ENCODE measurements at regions not wholly inside any gene's neighbourhood (a gene's known extent, or its start where the extent isn't known, plus 50 kb on each side); places are given as distances from the start of the nearest gene placed in this dataset.

- DNase-seq (no peak), ATAC-seq (no peak)
- H3K9me3 Mint-ChIP-seq (ENCODE audit: insufficient read depth), result no peaks in the 10 kb centered on the region
- no peak overlapping the region for H3K27ac Mint-ChIP-seq
- peaks cover 5% of the 10 kb centered on the region for H3K27me3 Mint-ChIP-seq (ENCODE audit: low read depth)
- peaks cover 5% of the 10 kb centered on the region for H3K4me1 Mint-ChIP-seq (ENCODE audit: low read depth)
- no peak overlapping the region for H3K4me3 Mint-ChIP-seq
- CTCF ChIA-PET, result no interaction called here
- H3K36me3 Mint-ChIP-seq (ENCODE audit: low read depth), result no peaks in the 10 kb centered on the region
- POLR2A ChIA-PET, result no interaction called here
Observed at GRCh38 chr7:25318047-25318446, 89.8 kb upstream of the NPVF start.

GRCh38 chr7:25319707-25320106, 91.4 kb upstream of the NPVF start:
- Mint-ChIP-seq H3K4me1 (ENCODE audit: low read depth) (peaks cover 5% of the 10 kb centered on the region), H3K27ac (no peak overlapping the region), H3K4me3 (no peak overlapping the region), H3K9me3 (ENCODE audit: insufficient read depth) (no peaks in the 10 kb centered on the region), H3K27me3 (ENCODE audit: low read depth) (peaks cover 5% of the 10 kb centered on the region), H3K36me3 (ENCODE audit: low read depth) (no peaks in the 10 kb centered on the region)
- ChIA-PET CTCF (no interaction called here), POLR2A (interaction anchor here (0.8 kb wide), 1 partner anchor 14 kb away, joined by 4 read pairs; no protein-coding TSS in a partner anchor)
- no peak for DNase-seq
- ATAC-seq, result no peak

- H3K4me3 Mint-ChIP-seq, result no peak overlapping the region
- H3K27ac Mint-ChIP-seq, result no peak overlapping the region
- ChIA-PET POLR2A (no interaction called here), CTCF (no interaction called here)
- H3K9me3 Mint-ChIP-seq (ENCODE audit: insufficient read depth), result no peaks in the 10 kb centered on the region
- peaks cover 5% of the 10 kb centered on the region for H3K27me3 Mint-ChIP-seq (ENCODE audit: low read depth)
- H3K4me1 Mint-ChIP-seq (ENCODE audit: low read depth), result peaks cover 5% of the 10 kb centered on the region
- ATAC-seq (no peak), DNase-seq (no peak)
- H3K36me3 Mint-ChIP-seq (ENCODE audit: low read depth), result no peaks in the 10 kb centered on the region
Observed at GRCh38 chr7:25320791-25321190, 92.5 kb upstream of the NPVF start.

GRCh38 chr7:25321424-25321823, 93.1 kb upstream of the NPVF start:
- H3K36me3 Mint-ChIP-seq (ENCODE audit: low read depth), result no peaks in the 10 kb centered on the region
- no peak overlapping the region for H3K27ac Mint-ChIP-seq
- ATAC-seq (no peak), DNase-seq (no peak)
- ChIA-PET CTCF (interaction anchor here (0.7 kb wide), 1 partner anchor 62 kb away, joined by 3 read pairs; no protein-coding TSS in a partner anchor), POLR2A (no interaction called here)
- H3K4me1 Mint-ChIP-seq (ENCODE audit: low read depth), result peaks cover 5% of the 10 kb centered on the region
- H3K9me3 Mint-ChIP-seq (ENCODE audit: insufficient read depth), result no peaks in the 10 kb centered on the region
- H3K27me3 Mint-ChIP-seq (ENCODE audit: low read depth), result peaks cover 5% of the 10 kb centered on the region
- H3K4me3 Mint-ChIP-seq, result no peak overlapping the region

GRCh38 chr7:25322473-25322872, 94.2 kb upstream of the NPVF start:
- ATAC-seq, result no peak
- H3K36me3 Mint-ChIP-seq (ENCODE audit: low read depth), result no peaks in the 10 kb centered on the region
- peaks cover 5% of the 10 kb centered on the region for H3K4me1 Mint-ChIP-seq (ENCODE audit: low read depth)
- DNase-seq, result no peak
- CTCF ChIA-PET, result no interaction called here
- H3K9me3 Mint-ChIP-seq (ENCODE audit: insufficient read depth), result no peaks in the 10 kb centered on the region
- H3K27ac Mint-ChIP-seq, result no peak overlapping the region
- POLR2A ChIA-PET, result no interaction called here
- H3K4me3 Mint-ChIP-seq, result no peak overlapping the region
- peaks cover 5% of the 10 kb centered on the region for H3K27me3 Mint-ChIP-seq (ENCODE audit: low read depth)

- CTCF ChIA-PET, result no interaction called here
- Mint-ChIP-seq H3K27me3 (ENCODE audit: low read depth) (peaks cover 5% of the 10 kb centered on the region), H3K27ac (no peak overlapping the region), H3K36me3 (ENCODE audit: low read depth) (no peaks in the 10 kb centered on the region), H3K4me3 (no peak overlapping the region), H3K4me1 (ENCODE audit: low read depth) (no peaks in the 10 kb centered on the region), H3K9me3 (ENCODE audit: insufficient read depth) (no peaks in the 10 kb centered on the region)
- POLR2A ChIA-PET, result no interaction called here
- ATAC-seq, result no peak
- DNase-seq, result no peak
Observed at GRCh38 chr7:25325186-25325757, 97.0 kb upstream of the NPVF start.

GRCh38 chr7:25326501-25327156, 98.3 kb upstream of the NPVF start:
- Mint-ChIP-seq H3K4me3 (no peak overlapping the region), H3K4me1 (ENCODE audit: low read depth) (no peaks in the 10 kb centered on the region), H3K36me3 (ENCODE audit: low read depth) (no peaks in the 10 kb centered on the region), H3K27me3 (ENCODE audit: low read depth) (peaks cover 5% of the 10 kb centered on the region), H3K9me3 (ENCODE audit: insufficient read depth) (no peaks in the 10 kb centered on the region), H3K27ac (no peak overlapping the region)
- no peak for DNase-seq
- ATAC-seq, result no peak
- ChIA-PET CTCF (no interaction called here), POLR2A (no interaction called here)

- Mint-ChIP-seq H3K36me3 (ENCODE audit: low read depth) (no peaks in the 10 kb centered on the region), H3K4me3 (no peak overlapping the region), H3K27me3 (ENCODE audit: low read depth) (no peaks in the 10 kb centered on the region), H3K27ac (no peak overlapping the region), H3K4me1 (ENCODE audit: low read depth) (no peaks in the 10 kb centered on the region), H3K9me3 (ENCODE audit: insufficient read depth) (no peaks in the 10 kb centered on the region)
- CTCF ChIA-PET, result no interaction called here
- POLR2A ChIA-PET, result no interaction called here
- DNase-seq, result no peak
- ATAC-seq, result no peak
Observed at GRCh38 chr7:25329815-25330214, 101.5 kb upstream of the NPVF start.

GRCh38 chr7:25333296-25333928, 105.1 kb upstream of the NPVF start:
- ChIA-PET POLR2A (no interaction called here), CTCF (interaction anchor here (1.2 kb wide), 1 partner anchor 74 kb away, joined by 3 read pairs; no protein-coding TSS in a partner anchor)
- Mint-ChIP-seq H3K4me3 (no peak overlapping the region), H3K4me1 (ENCODE audit: low read depth) (no peaks in the 10 kb centered on the region), H3K36me3 (ENCODE audit: low read depth) (no peaks in the 10 kb centered on the region), H3K27ac (no peak overlapping the region), H3K9me3 (ENCODE audit: insufficient read depth) (no peaks in the 10 kb centered on the region), H3K27me3 (ENCODE audit: low read depth) (peaks cover 4% of the 10 kb centered on the region)
- DNase-seq, result no peak
- ATAC-seq, result no peak

- DNase-seq, result no peak
- no peaks in the 10 kb centered on the region for H3K36me3 Mint-ChIP-seq (ENCODE audit: low read depth)
- H3K27me3 Mint-ChIP-seq (ENCODE audit: low read depth), result peaks cover 11% of the 10 kb centered on the region
- H3K4me1 Mint-ChIP-seq (ENCODE audit: low read depth), result no peaks in the 10 kb centered on the region
- no peaks in the 10 kb centered on the region for H3K9me3 Mint-ChIP-seq (ENCODE audit: insufficient read depth)
- no peak overlapping the region for H3K27ac Mint-ChIP-seq
- CTCF ChIA-PET, result no interaction called here
- H3K4me3 Mint-ChIP-seq, result no peak overlapping the region
- POLR2A ChIA-PET, result interaction anchor here (0.6 kb wide), 1 partner anchor 1220 kb away, joined by 3 read pairs; no protein-coding TSS in a partner anchor
- ATAC-seq, result no peak
Observed at GRCh38 chr7:25347360-25348066, 119.2 kb upstream of the NPVF start.

GRCh38 chr7:25348104-25348503, 119.8 kb upstream of the NPVF start:
- no peak for ATAC-seq
- H3K4me3 Mint-ChIP-seq, result no peak overlapping the region
- H3K4me1 Mint-ChIP-seq (ENCODE audit: low read depth), result no peaks in the 10 kb centered on the region
- H3K27ac Mint-ChIP-seq, result no peak overlapping the region
- ChIA-PET CTCF (no interaction called here), POLR2A (no interaction called here)
- no peaks in the 10 kb centered on the region for H3K36me3 Mint-ChIP-seq (ENCODE audit: low read depth)
- DNase-seq, result no peak
- H3K27me3 Mint-ChIP-seq (ENCODE audit: low read depth), result peaks cover 11% of the 10 kb centered on the region
- H3K9me3 Mint-ChIP-seq (ENCODE audit: insufficient read depth), result no peaks in the 10 kb centered on the region

- H3K27ac Mint-ChIP-seq, result no peak overlapping the region
- H3K27me3 Mint-ChIP-seq (ENCODE audit: low read depth), result peaks cover 11% of the 10 kb centered on the region
- ATAC-seq, result no peak
- H3K4me3 Mint-ChIP-seq, result no peak overlapping the region
- H3K36me3 Mint-ChIP-seq (ENCODE audit: low read depth), result no peaks in the 10 kb centered on the region
- no peaks in the 10 kb centered on the region for H3K9me3 Mint-ChIP-seq (ENCODE audit: insufficient read depth)
- no peaks in the 10 kb centered on the region for H3K4me1 Mint-ChIP-seq (ENCODE audit: low read depth)
- no peak for DNase-seq
- ChIA-PET CTCF (no interaction called here), POLR2A (no interaction called here)
Observed at GRCh38 chr7:25349283-25350017, 121.2 kb upstream of the NPVF start.
